Suppressor macrophage treated with lipopolysaccharide for 4 hours (primary cell): ENCODE measurements at regions not wholly inside any gene's neighbourhood (a gene's known extent, or its start where the extent isn't known, plus 50 kb on each side); places are given as distances from the start of the nearest gene placed in this dataset.

Experiments
- DNase-seq: peaks from one replicate; pipeline ENCODE4 v3.0.0-alpha.2; 2020

DNA sequence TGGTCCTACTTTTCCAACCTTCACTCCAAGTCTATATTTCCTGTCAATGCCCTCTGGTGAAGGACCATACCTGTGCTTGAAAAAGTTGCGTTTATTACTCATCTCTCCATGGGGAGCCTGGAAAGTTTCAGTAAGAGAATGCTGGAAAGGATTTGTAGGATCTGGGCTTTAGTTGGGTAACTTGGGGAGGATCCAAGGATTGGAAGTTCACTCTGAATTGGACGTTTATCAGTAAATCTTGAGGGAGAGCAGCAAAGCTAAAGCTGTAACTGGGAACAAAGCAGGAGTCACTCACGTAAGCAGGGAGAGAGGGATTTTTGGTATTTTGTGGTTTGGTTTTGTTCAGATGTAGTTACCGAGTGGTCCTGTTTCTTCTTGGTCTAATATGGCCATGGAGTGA is 51.4 kb upstream of the NPVF start:
- no peak for DNase-seq

DNA sequence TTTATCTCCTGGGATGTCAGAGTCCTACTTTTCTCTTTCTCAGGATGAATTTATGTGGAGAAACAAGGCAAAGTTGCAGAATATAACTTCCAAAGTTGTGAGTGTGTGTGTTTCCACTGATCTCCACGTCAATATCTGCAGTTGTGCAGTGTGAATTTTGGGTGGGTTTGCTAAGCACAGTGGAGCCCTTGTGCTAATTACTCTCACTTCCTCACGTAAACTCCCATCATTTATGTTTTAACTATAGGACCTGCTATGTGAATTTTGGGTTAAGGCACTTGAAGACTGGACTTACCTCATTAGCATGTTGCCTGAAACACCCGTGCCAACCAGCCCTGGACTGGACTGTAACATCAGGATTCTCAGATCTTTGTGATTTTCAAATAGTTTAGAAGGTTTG is 51.9 kb upstream of the NPVF start:
- DNase-seq: no peak

DNA sequence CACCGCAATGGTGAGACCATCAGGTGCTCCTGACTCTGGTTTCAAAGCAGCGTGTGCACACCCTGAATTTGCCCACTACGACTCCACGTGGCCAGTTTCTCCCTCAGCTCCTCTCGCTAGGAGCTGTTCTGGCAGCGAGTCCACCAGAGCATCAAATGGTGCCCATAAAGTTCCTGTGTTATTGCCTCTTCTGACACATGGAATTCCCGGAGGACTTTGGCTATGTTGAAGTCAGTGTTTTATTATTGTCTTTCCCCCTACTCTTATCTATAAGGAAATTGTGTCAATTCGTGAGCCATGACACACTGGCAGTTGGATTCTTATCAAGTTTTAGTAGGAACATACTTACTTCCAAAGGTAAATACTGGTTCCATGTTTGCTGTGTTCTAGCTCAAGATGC is 53.9 kb upstream of the NPVF start:
- no peak for DNase-seq

DNA sequence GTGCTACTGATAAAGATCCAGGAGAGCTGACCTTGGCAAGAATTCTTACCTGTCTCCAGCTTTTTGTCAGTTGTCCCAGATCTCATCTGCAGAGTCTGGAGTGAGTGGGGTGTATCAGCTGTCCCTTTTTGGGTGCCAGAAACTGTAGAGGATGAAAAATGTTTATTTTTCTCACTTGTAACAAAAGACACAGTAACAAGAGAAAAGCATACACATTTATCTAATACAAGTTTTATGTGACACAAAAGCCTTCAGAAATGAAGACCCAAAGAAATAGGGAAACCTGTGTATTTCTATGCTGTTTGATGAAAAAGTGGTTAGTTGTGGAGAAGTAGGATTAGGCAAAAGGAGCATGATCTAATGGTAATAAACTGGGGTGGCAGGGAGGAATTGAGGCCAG is 58.5 kb upstream of the NPVF start:
- DNase-seq: no peak

DNA sequence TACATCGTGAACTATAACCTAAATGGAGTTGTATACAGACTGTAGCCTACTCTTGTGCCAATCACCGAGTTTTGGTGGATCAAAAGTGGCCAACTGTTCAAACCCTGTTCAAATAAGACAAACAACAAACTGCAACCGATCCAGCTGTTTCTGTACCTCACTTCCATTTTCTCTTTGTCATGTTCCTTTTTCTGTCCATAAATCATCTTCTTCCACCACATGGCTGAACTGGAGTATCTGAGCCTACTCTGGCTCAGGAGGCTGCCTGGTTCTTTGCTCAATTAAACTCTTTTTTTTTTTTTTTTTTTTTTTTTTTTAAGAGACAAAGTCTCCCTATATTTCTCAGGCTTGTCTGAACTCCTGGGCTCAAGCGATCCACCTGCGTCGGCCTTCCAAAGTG is 59.0 kb upstream of the NPVF start:
- no peak for DNase-seq

DNA sequence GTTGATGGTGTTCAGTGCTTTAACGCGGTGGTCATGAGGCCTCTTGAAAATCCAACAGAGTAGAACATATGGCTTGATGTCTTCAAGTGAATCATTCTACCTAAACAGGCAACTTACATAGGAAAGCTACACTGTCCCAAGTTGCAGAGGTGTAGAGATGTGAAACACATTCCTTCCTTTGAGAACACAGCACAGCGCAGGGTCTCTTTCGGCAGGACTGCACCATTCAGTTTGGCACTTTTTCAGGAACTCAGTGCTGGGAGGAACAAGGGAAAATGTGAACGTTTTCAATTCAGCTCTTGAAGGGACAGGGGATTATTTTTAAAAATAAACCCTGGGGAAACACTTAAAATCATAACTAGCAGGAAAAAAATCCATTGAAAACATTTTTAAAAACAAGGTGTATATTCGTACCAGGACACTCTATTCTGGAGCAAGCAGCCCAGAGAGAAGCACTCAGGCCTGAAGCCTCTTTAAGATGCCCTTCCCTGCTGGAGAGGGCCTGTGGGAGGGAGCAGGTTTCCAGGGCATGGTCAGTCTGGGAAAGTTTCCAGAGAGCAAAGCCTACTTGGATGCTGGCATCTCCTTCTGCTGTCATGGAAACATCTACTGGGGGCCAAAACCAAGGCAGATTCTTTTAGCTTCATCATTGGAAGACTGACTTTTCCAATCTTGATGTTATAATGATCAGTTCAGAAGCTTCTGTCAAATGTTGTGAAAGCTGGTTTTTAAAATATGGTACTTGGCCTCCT is 60.4 kb upstream of the NPVF start:
- DNase-seq: no peak

DNA sequence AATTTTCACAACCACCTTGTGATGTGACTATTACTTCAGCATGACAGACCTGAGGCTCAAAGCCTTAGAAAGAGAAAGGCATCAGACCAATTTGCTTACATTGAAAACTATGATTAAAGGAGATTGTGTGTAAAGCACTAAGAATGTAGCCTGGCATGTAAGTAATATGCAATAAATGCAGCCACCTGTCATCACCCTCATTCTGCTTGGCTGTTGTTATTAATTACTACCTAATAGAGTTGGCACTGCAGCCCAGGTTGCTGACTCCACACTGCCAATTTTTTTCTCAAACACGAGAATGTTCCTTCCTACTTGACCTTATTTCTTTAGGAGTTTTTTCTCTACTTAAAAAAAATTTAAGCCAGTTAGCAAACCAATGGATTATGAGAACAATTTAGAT is 61.2 kb upstream of the NPVF start:
- DNase-seq: no peak

DNA sequence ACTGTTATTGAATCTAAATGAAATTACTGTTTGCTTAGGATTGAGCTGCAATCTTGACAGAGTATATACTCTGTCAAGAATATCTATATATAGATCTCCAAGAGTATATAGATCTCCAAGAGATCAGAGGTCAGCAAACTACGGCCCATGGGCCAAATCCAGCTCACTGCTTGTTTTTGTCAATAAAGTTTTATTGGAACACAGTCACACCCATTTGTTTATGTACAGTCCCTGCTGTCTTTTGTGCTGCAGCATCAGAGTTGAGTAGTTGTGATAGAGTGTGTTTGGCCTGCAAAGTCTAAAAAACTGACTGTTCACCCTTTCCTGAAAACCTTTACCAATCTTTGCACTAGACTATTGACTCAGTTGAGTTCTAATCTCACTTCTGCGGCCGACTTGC is 66.3 kb upstream of the NPVF start:
- DNase-seq: no peak

DNA sequence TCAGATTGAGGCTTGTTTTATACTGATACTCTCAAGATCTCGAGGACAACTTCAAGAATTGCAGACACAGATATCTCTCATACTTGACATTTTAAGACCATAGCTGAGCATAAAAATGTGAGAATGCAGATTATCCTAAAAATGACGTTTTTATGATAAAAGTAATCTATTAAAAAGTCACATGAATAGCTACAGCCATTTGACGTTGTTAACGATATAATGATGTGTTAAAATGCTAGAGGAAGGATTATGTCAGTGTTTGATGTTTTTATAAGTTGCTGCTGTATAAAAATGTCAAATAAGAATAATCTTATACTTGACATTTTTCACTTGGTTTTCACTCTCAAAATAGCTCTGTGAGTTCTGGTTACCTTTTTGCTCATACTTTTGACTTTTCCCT is 67.1 kb upstream of the NPVF start:
- no peak for DNase-seq

DNA sequence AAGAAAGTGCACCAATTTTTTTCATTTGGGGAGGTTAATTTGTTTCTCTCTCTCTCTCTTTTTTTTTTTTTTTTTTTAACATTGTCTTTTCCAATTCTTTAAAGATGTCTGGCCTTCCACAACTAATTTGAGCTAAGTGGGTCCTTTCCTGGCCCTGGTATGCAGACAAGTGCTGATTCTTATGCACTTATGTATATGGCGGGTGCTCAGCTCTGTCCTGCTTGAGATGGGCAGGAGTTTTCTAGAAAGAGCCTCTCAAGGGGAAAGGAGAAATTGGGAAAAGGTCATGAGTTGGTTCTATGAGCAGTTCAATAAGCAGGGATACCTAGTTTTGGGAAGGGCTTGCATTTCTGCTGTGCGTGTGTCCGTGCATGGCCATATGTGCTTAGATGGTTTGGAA is 67.8 kb upstream of the NPVF start:
- DNase-seq: no peak

DNA sequence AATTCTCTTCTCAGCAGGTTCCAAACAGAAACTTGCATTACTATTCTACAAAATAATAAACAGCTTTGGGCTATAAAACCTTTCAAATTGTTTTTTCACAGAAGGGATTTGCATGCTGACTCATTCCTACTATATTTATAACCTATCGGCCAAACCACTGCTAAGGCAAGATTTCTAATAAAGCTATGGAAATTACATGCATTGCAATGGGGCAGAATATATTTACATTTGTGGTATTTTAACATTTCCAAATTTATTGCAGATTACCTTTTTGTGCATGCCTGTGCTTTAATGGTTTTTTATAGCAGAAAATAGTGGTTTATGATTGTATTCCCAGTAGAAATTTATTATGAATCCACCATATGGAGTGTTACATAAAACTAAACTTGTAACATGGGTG is 69.0 kb upstream of the NPVF start:
- DNase-seq: no peak

DNA sequence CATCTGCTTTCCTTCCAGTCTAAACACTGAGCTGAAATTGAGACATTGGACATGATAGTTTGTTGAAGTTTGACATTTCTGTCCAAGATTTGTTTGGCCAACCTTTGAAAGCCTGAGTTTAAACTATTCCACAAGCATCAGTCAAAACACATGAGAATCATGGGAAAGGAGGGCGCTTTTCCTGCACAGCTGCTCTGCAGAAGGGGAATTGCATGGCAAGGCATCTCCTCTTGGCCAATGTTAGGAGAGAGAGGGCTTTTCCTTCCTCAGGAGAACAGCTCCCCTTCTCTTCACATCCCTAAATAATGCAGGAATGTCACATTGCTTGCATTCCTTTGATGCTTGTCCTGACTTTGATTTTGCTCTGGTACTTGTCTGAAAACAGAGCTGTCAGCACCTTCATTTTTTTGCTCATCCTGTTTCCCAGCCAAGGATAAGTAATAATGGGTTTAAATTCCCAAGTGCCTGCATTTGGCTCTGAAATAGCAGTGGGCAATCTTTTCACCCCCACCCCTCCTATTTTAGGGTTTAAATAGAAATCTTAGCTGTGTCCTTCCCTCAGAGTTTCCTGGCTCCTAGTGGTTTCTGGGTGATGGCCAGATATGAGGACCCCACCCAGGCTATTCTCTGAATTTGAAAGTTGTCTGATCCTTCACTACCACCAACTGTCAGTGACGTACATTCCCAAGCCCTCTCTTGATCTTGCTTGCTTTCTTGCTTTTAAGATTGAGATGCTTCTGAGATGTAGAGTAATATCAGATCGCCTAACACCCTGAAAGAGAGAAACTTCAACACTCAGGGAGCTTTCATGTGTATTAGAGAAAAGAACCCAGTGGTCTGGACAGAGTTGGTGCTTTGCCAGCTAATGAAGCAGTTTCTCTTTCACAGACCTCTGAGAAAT is 75.2 kb upstream of the NPVF start:
- no peak for DNase-seq

DNA sequence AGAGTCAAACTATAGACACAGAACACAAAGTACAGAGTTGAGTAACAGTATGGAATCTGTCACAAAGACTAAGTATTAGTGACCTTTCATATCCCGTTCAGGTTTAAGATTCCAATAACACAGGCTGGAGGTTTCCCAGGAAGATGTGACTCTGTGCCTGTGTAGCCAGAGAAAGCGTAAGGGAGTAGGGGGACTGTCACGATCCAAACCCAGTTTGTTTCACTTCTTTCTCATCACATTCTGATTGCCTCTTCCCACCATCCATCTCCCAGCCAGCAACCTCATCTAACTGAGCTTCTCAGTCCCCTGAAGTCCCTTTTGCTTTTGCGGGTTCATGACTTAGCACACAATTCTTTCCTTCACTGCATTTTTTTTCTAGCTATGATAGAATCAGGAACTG is 76.4 kb upstream of the NPVF start:
- no peak for DNase-seq

DNA sequence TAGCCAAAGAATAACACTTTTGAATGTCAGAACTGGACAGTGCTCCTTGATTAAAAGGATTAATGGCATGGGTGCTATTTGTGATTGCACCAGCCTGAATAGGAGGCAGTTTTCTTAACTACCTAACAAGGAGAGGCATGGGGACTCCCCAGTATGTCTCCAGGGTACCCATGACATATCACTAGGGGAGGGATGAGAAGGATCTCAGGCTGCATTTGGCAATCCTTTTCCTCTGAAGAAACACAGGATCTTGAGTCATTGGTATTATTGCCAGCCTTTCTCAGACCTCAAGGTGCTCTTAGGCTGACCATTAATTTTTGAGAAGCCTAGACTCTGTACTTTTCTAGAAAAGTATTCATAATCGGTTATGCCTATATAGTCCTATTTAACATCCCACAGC is 77.5 kb upstream of the NPVF start:
- peak; percentile 7 for DNase-seq

DNA sequence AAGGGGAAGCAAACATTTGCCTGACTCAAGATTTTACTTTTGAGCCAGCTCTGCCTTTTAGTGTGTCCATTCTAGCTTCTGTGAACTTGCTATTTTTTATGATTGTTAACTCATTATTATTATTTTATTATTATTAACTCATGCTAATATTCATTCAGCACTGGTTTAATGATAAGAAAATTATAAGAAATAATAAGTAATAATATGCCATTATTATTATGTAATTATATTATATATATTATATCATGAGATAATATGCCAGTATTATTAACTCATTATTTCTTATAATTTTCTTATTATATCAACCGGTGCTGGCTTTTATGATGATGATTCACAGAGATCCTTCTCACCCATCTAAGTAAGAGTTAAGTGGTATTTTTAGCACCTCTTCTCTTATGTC is 79.3 kb upstream of the NPVF start:
- DNase-seq: no peak

DNA sequence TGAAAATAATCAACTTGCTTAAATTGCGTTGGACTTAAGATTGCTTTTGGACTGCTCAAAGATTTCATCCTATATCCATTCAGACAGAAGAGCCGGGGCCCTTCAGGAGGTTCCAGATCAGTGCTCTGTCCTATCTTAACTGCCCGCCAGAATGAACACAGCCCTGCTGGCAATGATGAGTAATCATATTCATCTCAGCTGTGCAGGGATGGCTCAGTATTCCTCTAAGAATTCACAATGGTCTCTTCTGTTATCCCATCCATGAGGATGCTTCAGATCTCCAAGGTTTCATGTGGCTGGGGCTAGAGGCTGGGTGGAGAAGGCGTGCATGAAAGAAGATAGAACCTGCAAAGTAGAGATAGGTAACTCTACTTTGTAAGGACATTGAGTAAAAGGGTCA is 80.0 kb upstream of the NPVF start:
- DNase-seq: no peak

DNA sequence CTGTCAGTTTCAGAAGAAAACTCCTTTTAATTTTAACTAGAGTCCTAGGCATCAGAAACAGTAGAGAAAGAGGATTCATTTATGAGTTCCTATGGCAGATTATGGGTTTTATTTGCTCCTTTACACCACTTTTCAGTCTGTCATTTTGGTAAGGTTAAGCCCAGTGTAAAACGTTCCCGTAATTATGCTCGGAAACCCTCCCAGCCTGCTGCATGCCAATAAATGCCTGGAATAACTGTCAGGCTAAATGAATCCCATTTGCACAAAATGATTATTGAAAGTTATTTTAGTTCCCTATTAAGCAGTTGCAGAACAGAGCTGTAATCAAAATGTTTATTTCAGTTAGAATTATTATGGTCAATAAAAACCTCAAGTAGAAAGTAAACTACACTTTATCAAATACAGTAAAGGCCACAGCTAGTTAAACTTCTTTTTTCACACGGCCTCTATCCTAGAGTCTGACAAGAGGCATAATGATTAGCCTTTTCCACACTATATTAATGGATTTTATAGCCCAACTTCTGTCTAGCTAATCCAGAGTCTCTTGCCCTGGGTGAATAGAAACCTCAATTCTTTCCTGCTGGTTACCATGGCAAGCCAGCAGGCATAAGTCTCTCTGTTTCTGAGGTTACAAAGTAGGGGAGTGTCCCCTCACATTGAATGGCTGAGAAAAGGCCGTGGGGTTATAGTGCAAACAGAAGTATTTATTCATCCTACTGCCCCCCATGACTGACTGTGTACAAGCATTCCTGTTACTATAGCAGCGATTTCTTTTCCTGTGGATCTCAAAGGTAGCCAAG is 80.8 kb upstream of the NPVF start:
- no peak for DNase-seq

DNA sequence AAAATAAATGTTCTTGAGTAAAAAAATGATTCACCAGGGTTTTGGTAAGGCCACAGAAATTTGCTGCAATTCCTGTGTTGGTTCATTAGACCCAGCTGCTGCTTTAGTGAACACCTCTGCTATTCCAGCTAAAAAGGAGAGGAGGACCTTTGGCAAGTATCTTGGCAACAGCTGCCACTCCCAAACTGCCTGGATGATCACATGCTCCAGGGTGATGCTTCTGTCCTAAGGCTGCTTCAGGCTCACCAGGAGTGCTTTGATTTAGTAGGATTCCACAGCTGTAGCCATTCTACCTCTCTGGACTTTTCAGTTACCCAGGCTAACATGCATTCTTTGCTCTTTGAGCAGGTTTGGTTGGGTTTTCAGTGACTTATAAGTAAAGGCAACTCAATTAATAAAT is 82.6 kb upstream of the NPVF start:
- DNase-seq: no peak

DNA sequence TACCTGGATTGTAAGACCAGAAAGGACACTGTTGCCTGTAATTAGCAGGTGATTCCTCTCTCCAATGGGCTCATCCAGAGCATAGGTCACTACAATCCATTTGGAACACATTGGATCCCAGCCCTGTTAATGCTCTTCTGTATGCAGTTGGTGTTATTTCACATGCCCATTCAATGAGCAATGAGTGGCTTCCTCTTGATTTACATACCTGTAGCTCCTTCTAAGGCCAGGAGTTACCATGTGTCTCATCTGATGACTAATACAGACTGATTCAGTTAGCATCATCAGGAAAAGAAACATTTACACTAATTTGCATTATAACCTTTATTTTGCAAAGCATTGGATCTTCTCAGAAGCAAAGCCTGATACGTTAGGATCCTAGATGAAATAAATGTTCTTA is 83.1 kb upstream of the NPVF start:
- no peak for DNase-seq

DNA sequence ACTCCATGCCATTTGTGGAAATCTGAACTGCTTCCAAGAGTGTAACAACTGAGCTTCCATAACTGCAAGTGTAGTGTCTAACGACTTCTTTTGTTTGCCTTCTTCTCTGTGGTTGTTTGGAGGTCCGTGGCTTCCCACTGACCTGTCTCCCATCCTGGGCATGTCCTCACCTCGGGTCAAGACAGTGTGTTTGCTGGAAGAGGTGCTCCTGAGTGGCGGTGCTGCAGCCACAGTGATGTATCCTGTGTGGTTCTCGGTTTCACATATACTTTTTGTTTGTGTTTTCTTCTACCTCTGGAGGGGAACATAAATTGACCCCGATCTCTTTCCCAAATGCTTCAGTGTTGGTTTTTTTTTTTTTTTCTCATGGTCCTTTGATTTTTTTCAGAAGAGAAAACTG is 84.7 kb upstream of the NPVF start:
- DNase-seq: no peak

DNA sequence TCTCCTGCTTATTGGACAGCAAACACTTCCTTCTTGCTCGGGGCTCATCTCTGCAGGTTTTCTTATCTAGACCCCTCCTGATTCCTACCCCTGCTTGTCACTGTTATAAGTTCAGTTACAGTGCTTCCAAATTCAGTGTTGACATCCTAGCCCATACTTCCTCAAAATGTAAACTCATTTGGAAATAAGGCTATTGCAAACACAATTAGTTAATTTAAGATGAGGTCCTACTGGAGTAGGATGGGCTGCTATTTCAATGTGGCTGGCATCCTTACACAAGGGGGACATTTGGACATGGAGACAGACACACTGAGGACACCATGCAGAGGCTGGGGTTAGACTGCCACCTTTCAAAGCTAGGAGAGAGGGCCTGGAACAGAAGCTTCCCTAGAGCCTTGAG is 85.2 kb upstream of the NPVF start:
- DNase-seq: no peak

DNA sequence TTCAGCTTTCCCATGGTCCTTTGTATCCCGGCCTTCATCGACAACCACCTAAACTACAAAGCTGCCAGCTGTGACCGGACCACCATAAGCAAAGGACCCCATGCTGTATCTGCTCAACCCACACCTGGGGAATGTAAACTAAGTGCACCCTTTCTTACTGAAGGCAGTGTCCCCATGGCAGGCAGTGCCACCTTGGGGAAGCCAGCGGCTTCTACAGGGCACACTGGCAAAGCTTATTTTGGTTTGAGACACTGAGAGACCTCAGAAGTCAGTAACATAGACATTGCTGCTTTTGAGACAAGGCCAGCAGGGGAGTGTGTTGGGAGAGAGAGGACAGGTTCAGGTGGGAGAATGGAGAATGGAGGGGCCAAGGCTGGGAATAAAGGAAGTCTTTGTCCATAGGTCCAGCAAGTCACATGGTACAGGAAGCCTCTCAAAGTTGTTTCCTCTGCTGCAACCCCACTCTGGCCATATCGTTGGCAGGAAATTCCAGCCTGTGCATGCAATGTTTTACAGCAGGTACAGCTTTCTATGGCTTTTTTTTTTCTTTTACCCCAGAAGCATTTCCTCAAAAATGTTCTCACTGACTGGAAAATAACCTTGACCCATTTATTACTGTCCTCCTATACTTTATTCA is 85.9 kb upstream of the NPVF start:
- no peak for DNase-seq

DNA sequence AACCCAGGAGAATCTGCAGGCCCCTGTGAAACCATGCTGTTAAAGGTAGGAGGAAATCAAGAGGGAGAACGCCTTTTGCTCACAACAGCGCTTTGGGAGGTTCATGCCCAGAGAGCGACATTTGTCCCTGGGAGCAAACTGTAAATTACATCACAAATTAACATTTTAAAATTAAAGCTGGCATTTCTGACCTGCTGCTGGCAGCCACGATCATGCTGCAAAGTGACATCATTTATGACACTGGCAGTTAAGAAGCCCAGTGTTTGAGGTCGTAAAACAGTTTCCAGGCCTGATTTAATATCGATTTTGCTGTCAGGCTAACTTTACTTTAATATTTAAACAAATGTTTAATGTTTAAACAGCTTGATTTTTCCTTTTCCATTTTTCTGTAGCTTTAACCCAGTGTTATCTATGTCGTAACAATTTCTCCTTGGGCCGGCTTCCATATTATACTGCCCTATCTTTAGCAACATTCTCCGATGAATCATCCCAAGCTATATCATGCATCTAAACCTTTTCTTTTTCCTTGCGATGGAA is 86.5 kb upstream of the NPVF start:
- DNase-seq: no peak
